AG09319 (cell line): ENCODE measurements at regions not wholly inside any gene's neighbourhood (a gene's known extent, or its start where the extent isn't known, plus 50 kb on each side); places are given as distances from the start of the nearest gene placed in this dataset.
A peak's percentile ranks its signal among the peaks of the same experiment; 100 is the strongest.

Source experiments
- DNase-seq: peaks from one replicate; pipeline ENCODE4 v3.0.0-alpha.2; 2010; ENCODE audit warnings: low read depth; ENCODE audit errors: extremely low read depth
- CTCF ChIP-seq: IDR thresholded peaks from 2 replicates; pipeline ENCODE4 v1.5.1; 2011; ENCODE audit warnings: low read depth, mild to moderate bottlenecking, inconsistent platforms, low read length, moderate library complexity

DNA sequence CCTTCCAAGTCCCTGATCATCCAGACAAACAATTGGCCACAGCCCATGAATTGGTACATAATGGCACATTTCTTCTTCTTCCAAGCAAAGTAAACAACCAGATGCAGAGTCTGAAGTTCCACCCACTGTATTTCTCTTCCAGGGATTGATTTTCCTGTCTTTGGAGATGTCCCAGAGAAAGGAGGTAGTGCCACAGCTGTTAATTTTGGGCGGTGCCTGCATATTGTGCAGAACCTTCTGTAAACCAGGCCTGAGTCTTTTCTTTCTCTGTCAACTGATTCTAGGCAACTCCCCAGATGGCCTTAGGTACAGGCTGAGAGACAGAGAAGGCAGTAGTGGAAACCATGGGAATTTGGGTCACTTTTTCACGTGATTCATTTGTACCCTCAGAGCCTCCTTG lies 73.5 kb upstream of the TNIK start:
- DNase-seq, result no peak
- TF ChIP-seq CTCF, result no peak

- no peak for DNase-seq
- TF ChIP-seq CTCF, result no peak
Observed at GRCh38 chr3:171532294-171532693, 72.1 kb upstream of the TNIK start.

GRCh38 chr3:171531716-171532115 lies 71.5 kb upstream of the TNIK start:
- no peak for TF ChIP-seq CTCF
- no peak for DNase-seq

DNA sequence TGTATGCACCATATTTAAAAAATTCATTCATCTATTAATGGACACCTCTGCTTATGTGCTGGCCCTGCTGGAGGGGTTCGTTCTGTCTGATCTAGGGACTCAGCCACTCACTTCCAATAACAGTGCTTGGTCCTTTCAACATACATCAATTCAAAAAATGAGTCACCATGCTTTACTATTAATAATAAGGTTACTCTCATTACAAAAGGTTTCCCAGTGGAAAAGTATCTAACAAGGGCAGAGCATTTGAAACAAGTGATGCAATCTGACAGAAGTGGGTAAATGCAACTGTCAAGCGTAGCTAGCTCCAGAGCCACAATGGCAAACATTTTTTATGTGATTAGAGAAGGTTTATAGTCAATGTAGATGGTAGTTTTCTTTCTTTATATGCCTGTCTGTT lies 67.9 kb upstream of the TNIK start:
- TF ChIP-seq CTCF, result no peak
- no peak for DNase-seq

GRCh38 chr3:171526869-171527268 lies 66.7 kb upstream of the TNIK start:
- peak; percentile 28 for TF ChIP-seq CTCF
- peak; percentile 52 for DNase-seq

- DNase-seq, result no peak
Observed at GRCh38 chr3:171526146-171526545, 65.9 kb upstream of the TNIK start.

GRCh38 chr3:171525437-171525836 lies 65.2 kb upstream of the TNIK start:
- DNase-seq, result no peak
- TF ChIP-seq CTCF, result no peak

More at GRCh38 chr3:171526146-171526545, 65.9 kb upstream of the TNIK start:
- TF ChIP-seq CTCF, result no peak

DNA sequence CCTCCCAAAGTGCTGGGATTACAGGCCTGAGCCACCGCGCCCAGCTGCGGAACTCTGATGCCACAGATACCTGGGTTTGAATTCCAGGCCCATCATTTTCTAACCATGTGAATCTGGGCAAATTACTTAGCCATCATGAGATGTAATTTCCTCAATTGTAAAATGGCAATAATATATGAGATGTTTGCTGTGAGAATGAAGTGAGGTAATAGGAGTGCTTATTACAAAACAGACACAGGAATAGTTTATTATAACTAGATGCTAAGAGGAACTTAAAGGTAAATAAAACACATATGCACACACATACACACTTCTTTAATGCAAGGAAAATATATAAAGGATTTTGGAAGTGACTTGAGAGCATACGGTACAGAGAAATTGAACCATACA lies 64.7 kb upstream of the TNIK start:
- no peak for TF ChIP-seq CTCF
- DNase-seq, result no peak
